Body of pancreas (tissue), 4 donors: ENCODE measurements at regions not wholly inside any gene's neighbourhood (a gene's known extent, or its start where the extent isn't known, plus 50 kb on each side); places are given as distances from the start of the nearest gene placed in this dataset.

Experiments used
- ATAC-seq: fragments of 150-250 bp; one replicate; pipeline ENCODE4 v1.9.1; 2016
- DNase-seq, 4 donors: peaks; one replicate each; pipeline ENCODE4 v3.0.0-alpha.2; 2019
- H3K27ac ChIP-seq, 4 donors: fragments of 200-600 bp; sonication (generic); 1 replicate in 3 of 4; 2 replicates in 1 of 4; pipeline versions ENCODE4 v1.5.1 to v1.6.1; 2016 to 2019; ENCODE audit warnings: mild to moderate bottlenecking in 1 of 4, mixed read lengths in 1 of 4, moderate library complexity in 1 of 4
- H3K27me3 ChIP-seq, 2 donors: fragments of 200-600 bp; sonication (generic); one replicate each; pipeline ENCODE4 v1.6.0; 2016; ENCODE audit warnings: mild to moderate bottlenecking in 1 of 2
- H3K36me3 ChIP-seq, 2 donors: fragments of 200-600 bp; sonication (generic); replicated peaks in 1 of 2; 2 replicates each; pipeline ENCODE4 v1.5.1; 2016; ENCODE audit warnings: low read depth in 2 of 2; ENCODE audit not compliant: insufficient read depth in 1 of 2
- H3K4me1 ChIP-seq: fragments of 200-600 bp; sonication (generic); one replicate; pipeline ENCODE4 v1.6.0; 2016
- H3K4me3 ChIP-seq, 2 donors: fragments of 200-600 bp; sonication (generic); 1 replicate in 1 of 2; 2 replicates in 1 of 2; pipeline ENCODE4 v1.5.1; 2016 to 2019
- H3K9me3 ChIP-seq, 3 donors: fragments of 200-600 bp; sonication (generic); 1 replicate in 2 of 3; 2 replicates in 1 of 3; pipeline ENCODE4 v1.5.1; 2016
- POLR2A ChIP-seq, 3 donors: fragments of 450-650 bp; IDR thresholded peaks; one replicate each; pipeline ENCODE4 v1.6.1; 2016; ENCODE audit warnings: antibody characterized with exemption in 3 of 3, mild to moderate bottlenecking in 2 of 3
- WGBS, 2 donors: methylation state at CpG; one replicate each; pipeline ENCODE4 v1.1.5; 2017; 5-methylcytosine and 5-hydroxymethylcytosine counted together
- intact Hi-C: fragments of 100-400 bp; cut with DNase I; formaldehyde crosslinking; loops from one replicate; pipeline ENCODE4 v1.15.1; 2023
- TF ChIP-seq, protein P1 (sequence below), 7 experiments: fragments of 450-650 bp in 4 of 7; fragments of 200-600 bp in 3 of 7; sonication (generic) in 3 of 7; IDR thresholded peaks; one replicate each; pipeline ENCODE4 v1.5.1; 2016 to 2019; ENCODE audit warnings: antibody characterized with exemption in 7 of 7

DNA sequence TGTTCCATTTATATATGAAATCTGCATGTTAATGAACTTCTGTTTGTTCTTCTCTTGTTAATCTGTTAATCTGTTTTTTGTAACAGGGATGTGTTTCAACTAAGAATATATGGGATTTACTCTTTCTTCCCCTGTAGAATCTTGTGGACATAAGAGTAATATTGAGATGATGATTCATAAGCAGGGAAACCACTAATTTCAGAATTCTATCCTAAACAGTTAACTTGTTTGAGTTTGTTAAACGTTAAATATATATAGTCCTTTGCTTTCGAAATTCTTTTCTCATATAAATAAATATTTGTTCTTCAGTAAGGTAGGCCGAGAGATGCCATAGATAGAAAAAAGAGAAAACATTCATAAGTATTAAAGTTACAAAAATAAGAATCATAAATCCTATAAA is 1052.2 kb upstream of the SPRY2 start:
- H3K9me3 ChIP-seq, result no peaks in the 10 kb centered on the region
- DNase-seq, result no peak
- no peaks in the 10 kb centered on the region for H3K36me3 ChIP-seq
- 34 to 35% methylated on average over 3 of the region's 3 CpGs for WGBS, 2 donors
- intact Hi-C loops, result no loop called here
- TF ChIP-seq, protein P1, sequence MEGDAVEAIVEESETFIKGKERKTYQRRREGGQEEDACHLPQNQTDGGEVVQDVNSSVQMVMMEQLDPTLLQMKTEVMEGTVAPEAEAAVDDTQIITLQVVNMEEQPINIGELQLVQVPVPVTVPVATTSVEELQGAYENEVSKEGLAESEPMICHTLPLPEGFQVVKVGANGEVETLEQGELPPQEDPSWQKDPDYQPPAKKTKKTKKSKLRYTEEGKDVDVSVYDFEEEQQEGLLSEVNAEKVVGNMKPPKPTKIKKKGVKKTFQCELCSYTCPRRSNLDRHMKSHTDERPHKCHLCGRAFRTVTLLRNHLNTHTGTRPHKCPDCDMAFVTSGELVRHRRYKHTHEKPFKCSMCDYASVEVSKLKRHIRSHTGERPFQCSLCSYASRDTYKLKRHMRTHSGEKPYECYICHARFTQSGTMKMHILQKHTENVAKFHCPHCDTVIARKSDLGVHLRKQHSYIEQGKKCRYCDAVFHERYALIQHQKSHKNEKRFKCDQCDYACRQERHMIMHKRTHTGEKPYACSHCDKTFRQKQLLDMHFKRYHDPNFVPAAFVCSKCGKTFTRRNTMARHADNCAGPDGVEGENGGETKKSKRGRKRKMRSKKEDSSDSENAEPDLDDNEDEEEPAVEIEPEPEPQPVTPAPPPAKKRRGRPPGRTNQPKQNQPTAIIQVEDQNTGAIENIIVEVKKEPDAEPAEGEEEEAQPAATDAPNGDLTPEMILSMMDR (IDR thresholded peaks at IDR 0.05), result no peak
- TF ChIP-seq POLR2A (IDR thresholded peaks at IDR 0.05), result no peak
- no peaks in the 10 kb centered on the region for H3K27me3 ChIP-seq
- no peak overlapping the region for H3K27ac ChIP-seq
- ATAC-seq, result no peak
- H3K4me1 ChIP-seq, result no peaks in the 10 kb centered on the region
- no peak overlapping the region for H3K4me3 ChIP-seq

DNA sequence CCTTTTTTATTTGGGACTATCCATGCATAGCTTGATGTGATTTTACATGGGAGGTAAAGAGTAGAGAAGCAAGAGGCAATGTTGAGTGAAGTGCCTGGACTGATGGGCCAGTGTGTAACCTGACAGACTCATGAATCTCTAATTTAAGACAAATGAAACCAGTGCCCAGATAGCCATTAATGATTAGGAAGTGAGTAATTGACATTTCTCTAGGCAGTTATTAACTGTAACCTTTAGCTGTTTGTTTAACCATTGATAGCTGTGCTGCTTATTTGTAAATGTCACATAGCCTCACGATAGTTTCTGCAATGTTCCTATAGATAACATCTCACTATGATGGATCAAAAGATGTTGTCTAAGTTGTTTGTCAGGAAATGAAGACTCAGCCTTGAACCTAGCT is 1047.5 kb upstream of the SPRY2 start:
- H3K36me3 ChIP-seq, result no peaks in the 10 kb centered on the region
- WGBS, 2 donors, result 5 to 9% methylated on average over 1 of the region's 1 CpG
- no peaks in the 10 kb centered on the region for H3K27me3 ChIP-seq
- no peak for TF ChIP-seq POLR2A (IDR thresholded peaks at IDR 0.05)
- TF ChIP-seq, protein P1 (IDR thresholded peaks at IDR 0.05), result no peak
- no peaks in the 10 kb centered on the region for H3K9me3 ChIP-seq
- intact Hi-C loops, result no loop called here
- no peak for ATAC-seq
- H3K27ac ChIP-seq, result no peak overlapping the region
- no peaks in the 10 kb centered on the region for H3K4me1 ChIP-seq
- DNase-seq, result no peak
- H3K4me3 ChIP-seq, result no peak overlapping the region

DNA sequence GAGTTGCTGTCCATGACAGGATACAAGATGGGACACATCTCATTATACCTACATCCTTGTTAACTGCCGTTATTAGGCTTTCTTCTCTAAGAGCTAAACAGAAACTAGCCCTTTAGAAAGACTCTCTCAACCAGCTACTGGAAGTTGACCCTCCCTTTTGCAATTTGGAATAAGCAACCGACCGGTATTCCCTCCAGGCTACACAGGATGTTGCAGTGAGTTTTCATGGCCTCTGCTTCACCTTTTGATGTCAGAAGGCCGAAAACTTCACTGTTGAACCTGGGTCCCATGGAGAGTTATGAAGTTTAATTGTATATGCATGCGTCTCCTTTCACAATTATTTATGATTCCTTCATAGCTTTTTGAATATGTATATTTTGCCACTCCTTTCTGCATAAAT is 1042.5 kb upstream of the SPRY2 start:
- no peaks in the 10 kb centered on the region for H3K36me3 ChIP-seq
- H3K27ac ChIP-seq, result no peak overlapping the region
- DNase-seq (no peak), ATAC-seq (no peak)
- no peaks in the 10 kb centered on the region for H3K27me3 ChIP-seq
- intact Hi-C loops, result no loop called here
- H3K4me3 ChIP-seq, result no peak overlapping the region
- 82 to 86% methylated on average over 5 of the region's 5 CpGs for WGBS, 2 donors
- no peaks in the 10 kb centered on the region for H3K4me1 ChIP-seq
- TF ChIP-seq, protein P1 (IDR thresholded peaks at IDR 0.05), result no peak
- no peak for TF ChIP-seq POLR2A (IDR thresholded peaks at IDR 0.05)
- no peaks in the 10 kb centered on the region for H3K9me3 ChIP-seq

DNA sequence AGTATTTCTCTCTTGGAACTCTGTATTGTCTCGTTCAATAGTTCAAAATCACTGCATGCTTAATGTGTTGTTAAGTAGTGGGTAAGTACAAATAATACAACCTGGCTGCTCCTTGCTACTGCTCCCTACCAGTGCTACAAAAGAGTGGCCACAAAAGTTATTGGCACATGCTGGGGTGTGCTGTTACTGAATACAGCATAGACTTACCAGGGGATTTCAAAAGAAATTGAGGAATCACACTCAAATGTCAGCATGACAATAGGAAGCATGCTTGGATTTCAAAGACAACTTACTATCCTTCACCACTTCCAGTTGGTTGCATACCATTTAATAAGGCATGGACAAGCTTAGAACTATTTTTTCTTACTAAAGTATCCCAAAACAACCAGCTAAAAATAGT is 1041.3 kb upstream of the SPRY2 start:
- Histone ChIP-seq H3K36me3 (no peaks in the 10 kb centered on the region), H3K27me3 (no peaks in the 10 kb centered on the region), H3K4me1 (no peaks in the 10 kb centered on the region), H3K9me3 (no peaks in the 10 kb centered on the region), H3K4me3 (no peak overlapping the region), H3K27ac (no peak overlapping the region)
- TF ChIP-seq, protein P1 (IDR thresholded peaks at IDR 0.05), result no peak
- TF ChIP-seq POLR2A (IDR thresholded peaks at IDR 0.05), result no peak
- 44 to 60% methylated on average over 1 of the region's 1 CpG for whole genome bisulfite sequencing, 2 donors
- ATAC-seq (no peak), DNase-seq (no peak)
- intact Hi-C loops, result no loop called here

DNA sequence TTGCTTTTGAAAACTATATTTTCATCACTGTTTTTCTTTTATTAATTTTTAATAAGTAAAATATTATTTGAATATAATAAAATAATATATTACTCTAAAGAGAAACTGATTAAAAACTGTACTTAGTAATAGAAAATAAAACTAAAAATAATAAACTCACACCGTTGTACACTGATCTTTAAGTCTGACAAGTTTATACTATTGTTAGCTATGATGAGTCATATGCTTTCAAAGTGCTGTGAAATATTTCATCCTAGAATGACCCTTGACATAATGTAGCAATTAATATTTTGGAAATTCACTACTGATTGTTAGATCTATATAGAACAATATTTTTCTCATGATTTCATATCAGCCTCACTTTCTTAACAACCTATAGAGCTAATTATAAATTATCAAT is 1040.6 kb upstream of the SPRY2 start:
- Histone ChIP-seq H3K4me1 (no peaks in the 10 kb centered on the region), H3K27ac (no peak overlapping the region), H3K36me3 (no peaks in the 10 kb centered on the region), H3K9me3 (no peaks in the 10 kb centered on the region), H3K27me3 (no peaks in the 10 kb centered on the region), H3K4me3 (no peak overlapping the region)
- 41 to 55% methylated on average over 1 of the region's 1 CpG for WGBS, 2 donors
- TF ChIP-seq, protein P1 (IDR thresholded peaks at IDR 0.05), result no peak
- no peak for TF ChIP-seq POLR2A (IDR thresholded peaks at IDR 0.05)
- intact Hi-C loops, result no loop called here
- no peak for ATAC-seq
- no peak for DNase-seq
